ENCODE measurements at regions not wholly inside any gene's neighbourhood (a gene's known extent, or its start where the extent isn't known, plus 50 kb on each side); places are given as distances from the start of the nearest gene placed in this dataset.
A peak's percentile ranks its signal among the peaks of the same experiment; 100 is the strongest.

- no peak for TF ChIP-seq USF2 (IDR thresholded peaks at IDR 0.05; ENCODE audit: low read depth, low read length)
- no peak for TF ChIP-seq USF2 (CRISPR knock-in tag; IDR thresholded peaks at IDR 0.05; ENCODE audit: borderline replicate concordance)
- TF ChIP-seq CBX2 (IDR thresholded peaks at IDR 0.05; ENCODE audit: low read depth, low read length), result no peak
- TF ChIP-seq CBX2 (CRISPR knock-in tag; IDR thresholded peaks at IDR 0.05; ENCODE audit: low read depth), result no peak
- TF ChIP-seq SNAPC5 (CRISPR knock-in tag; IDR thresholded peaks at IDR 0.05; ENCODE audit: borderline replicate concordance), result no peak
- TF ChIP-seq ZNF382 (CRISPR knock-in tag; IDR thresholded peaks at IDR 0.05; ENCODE audit: borderline replicate concordance), result no peak
- TF ChIP-seq BRF2 (CRISPR knock-in tag; IDR thresholded peaks at IDR 0.05), result no peak
- TF ChIP-seq KMT2B (CRISPR knock-in tag; IDR thresholded peaks at IDR 0.05), result no peak
- no peak for TF ChIP-seq MED13 (CRISPR knock-in tag; IDR thresholded peaks at IDR 0.05)
- no peak for TF ChIP-seq BRCA1 (CRISPR knock-in tag; IDR thresholded peaks at IDR 0.05)
- TF ChIP-seq RBFOX2 (IDR thresholded peaks at IDR 0.05; ENCODE audit: low read depth, low read length), result no peak
- 0 out of 2 replicates have a peak, but pooled peaks have one; percentile 30 for TF ChIP-seq PPARG (CRISPR knock-in tag; conservative IDR thresholded peaks at IDR 0.05)
- TF ChIP-seq ZNF879 (CRISPR knock-in tag; IDR thresholded peaks at IDR 0.05), result no peak
- TF ChIP-seq SOX6 (IDR thresholded peaks at IDR 0.05), result no peak
- TF ChIP-seq SOX6 (CRISPR knock-in tag; IDR thresholded peaks at IDR 0.05), result no peak
- no peak for TF ChIP-seq ZNF20 (CRISPR knock-in tag; IDR thresholded peaks at IDR 0.05)
- TF ChIP-seq ZNF564 (CRISPR knock-in tag; IDR thresholded peaks at IDR 0.05), result no peak
- TF ChIP-seq REPIN1 (CRISPR knock-in tag; IDR thresholded peaks at IDR 0.05; ENCODE audit: borderline replicate concordance, low read depth), result no peak
- TF ChIP-seq KMT2A (CRISPR knock-in tag; IDR thresholded peaks at IDR 0.05), result no peak
These were observed 145.7 kb upstream of the GLI2 start (continued) for GRCh38 chr2:120589771-120590608.
